ENCODE measurements at regions not wholly inside any gene's neighbourhood (a gene's known extent, or its start where the extent isn't known, plus 50 kb on each side); places are given as distances from the start of the nearest gene placed in this dataset.
A peak's percentile ranks its signal among the peaks of the same experiment; 100 is the strongest.

DNA sequence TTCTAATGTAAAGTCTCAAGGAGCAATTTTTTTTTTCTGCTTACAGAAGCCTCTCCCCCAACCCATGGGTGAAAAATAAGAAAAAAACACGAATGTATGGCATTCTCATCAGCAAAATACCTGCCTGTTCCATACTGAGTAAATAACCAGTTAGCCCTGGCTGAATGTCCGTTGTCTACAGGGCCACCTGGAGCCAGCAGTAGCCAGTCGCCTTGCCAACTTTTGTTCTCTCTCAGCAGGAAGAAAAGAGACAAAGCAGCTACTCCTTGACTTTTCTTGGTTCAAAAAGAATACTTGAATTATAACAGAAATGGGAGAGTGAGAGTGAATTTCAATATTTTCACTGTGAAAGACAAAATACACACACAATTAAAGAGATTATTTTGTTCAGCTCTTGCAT lies 532.9 kb upstream of the CRIM1 start (continued):
- TF ChIP-seq, protein P1, sequence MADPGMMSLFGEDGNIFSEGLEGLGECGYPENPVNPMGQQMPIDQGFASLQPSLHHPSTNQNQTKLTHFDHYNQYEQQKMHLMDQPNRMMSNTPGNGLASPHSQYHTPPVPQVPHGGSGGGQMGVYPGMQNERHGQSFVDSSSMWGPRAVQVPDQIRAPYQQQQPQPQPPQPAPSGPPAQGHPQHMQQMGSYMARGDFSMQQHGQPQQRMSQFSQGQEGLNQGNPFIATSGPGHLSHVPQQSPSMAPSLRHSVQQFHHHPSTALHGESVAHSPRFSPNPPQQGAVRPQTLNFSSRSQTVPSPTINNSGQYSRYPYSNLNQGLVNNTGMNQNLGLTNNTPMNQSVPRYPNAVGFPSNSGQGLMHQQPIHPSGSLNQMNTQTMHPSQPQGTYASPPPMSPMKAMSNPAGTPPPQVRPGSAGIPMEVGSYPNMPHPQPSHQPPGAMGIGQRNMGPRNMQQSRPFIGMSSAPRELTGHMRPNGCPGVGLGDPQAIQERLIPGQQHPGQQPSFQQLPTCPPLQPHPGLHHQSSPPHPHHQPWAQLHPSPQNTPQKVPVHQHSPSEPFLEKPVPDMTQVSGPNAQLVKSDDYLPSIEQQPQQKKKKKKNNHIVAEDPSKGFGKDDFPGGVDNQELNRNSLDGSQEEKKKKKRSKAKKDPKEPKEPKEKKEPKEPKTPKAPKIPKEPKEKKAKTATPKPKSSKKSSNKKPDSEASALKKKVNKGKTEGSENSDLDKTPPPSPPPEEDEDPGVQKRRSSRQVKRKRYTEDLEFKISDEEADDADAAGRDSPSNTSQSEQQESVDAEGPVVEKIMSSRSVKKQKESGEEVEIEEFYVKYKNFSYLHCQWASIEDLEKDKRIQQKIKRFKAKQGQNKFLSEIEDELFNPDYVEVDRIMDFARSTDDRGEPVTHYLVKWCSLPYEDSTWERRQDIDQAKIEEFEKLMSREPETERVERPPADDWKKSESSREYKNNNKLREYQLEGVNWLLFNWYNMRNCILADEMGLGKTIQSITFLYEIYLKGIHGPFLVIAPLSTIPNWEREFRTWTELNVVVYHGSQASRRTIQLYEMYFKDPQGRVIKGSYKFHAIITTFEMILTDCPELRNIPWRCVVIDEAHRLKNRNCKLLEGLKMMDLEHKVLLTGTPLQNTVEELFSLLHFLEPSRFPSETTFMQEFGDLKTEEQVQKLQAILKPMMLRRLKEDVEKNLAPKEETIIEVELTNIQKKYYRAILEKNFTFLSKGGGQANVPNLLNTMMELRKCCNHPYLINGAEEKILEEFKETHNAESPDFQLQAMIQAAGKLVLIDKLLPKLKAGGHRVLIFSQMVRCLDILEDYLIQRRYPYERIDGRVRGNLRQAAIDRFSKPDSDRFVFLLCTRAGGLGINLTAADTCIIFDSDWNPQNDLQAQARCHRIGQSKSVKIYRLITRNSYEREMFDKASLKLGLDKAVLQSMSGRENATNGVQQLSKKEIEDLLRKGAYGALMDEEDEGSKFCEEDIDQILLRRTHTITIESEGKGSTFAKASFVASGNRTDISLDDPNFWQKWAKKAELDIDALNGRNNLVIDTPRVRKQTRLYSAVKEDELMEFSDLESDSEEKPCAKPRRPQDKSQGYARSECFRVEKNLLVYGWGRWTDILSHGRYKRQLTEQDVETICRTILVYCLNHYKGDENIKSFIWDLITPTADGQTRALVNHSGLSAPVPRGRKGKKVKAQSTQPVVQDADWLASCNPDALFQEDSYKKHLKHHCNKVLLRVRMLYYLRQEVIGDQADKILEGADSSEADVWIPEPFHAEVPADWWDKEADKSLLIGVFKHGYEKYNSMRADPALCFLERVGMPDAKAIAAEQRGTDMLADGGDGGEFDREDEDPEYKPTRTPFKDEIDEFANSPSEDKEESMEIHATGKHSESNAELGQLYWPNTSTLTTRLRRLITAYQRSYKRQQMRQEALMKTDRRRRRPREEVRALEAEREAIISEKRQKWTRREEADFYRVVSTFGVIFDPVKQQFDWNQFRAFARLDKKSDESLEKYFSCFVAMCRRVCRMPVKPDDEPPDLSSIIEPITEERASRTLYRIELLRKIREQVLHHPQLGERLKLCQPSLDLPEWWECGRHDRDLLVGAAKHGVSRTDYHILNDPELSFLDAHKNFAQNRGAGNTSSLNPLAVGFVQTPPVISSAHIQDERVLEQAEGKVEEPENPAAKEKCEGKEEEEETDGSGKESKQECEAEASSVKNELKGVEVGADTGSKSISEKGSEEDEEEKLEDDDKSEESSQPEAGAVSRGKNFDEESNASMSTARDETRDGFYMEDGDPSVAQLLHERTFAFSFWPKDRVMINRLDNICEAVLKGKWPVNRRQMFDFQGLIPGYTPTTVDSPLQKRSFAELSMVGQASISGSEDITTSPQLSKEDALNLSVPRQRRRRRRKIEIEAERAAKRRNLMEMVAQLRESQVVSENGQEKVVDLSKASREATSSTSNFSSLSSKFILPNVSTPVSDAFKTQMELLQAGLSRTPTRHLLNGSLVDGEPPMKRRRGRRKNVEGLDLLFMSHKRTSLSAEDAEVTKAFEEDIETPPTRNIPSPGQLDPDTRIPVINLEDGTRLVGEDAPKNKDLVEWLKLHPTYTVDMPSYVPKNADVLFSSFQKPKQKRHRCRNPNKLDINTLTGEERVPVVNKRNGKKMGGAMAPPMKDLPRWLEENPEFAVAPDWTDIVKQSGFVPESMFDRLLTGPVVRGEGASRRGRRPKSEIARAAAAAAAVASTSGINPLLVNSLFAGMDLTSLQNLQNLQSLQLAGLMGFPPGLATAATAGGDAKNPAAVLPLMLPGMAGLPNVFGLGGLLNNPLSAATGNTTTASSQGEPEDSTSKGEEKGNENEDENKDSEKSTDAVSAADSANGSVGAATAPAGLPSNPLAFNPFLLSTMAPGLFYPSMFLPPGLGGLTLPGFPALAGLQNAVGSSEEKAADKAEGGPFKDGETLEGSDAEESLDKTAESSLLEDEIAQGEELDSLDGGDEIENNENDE (IDR thresholded peaks at IDR 0.05; ENCODE audit: insufficient replicate concordance, low read length) = peak; percentile 52
- TF ChIP-seq TCF12 (IDR thresholded peaks at IDR 0.05; ENCODE audit: low read depth, low read length) = peak; percentile 86
- peak; percentile 54 for TF ChIP-seq NANOG (IDR thresholded peaks at IDR 0.05; ENCODE audit: insufficient read depth, low read depth, low read length, poor library complexity, severe bottlenecking)
- no peak for TF ChIP-seq RNF2 (IDR thresholded peaks at IDR 0.05; ENCODE audit: borderline replicate concordance, low read depth, low read length, missing control alignments, poor library complexity, severe bottlenecking)
- peak; percentile 38; the same call in 1 of the 2 replicates for TF ChIP-seq TEAD4 (IDR thresholded peaks at IDR 0.05; ENCODE audit: low read depth, low read length)
- peak; percentile 37 to 65; a peak in 2 of 4 replicates for TF ChIP-seq HDAC2 (IDR thresholded peaks at IDR 0.05; ENCODE audit: borderline replicate concordance in 1 of 2, low read depth in 2 of 2, low read length in 2 of 2)
- TF ChIP-seq EP300 (IDR thresholded peaks at IDR 0.05; ENCODE audit: borderline replicate concordance in 1 of 2, low read depth in 2 of 2, low read length in 2 of 2) = peak in 1 of 2 experiments; percentile 85; a peak in 1 of 3 replicates

Measured in H1 (cell line).